ENCODE measurements at regions not wholly inside any gene's neighbourhood (a gene's known extent, or its start where the extent isn't known, plus 50 kb on each side); places are given as distances from the start of the nearest gene placed in this dataset.

GRCh38 chr6:3665608-3666007, 85.9 kb downstream of the PXDC1 start:
- no peak overlapping the region for H2BK20ac ChIP-seq (ENCODE audit: low read depth, low read length)
- H2AK5ac ChIP-seq (ENCODE audit: low read depth, low read length): no peak overlapping the region
- ChIA-PET CTCF (no interaction called here), POLR2A (ENCODE audit: unreplicated experiment) (no interaction called here)
- H2BK120ac ChIP-seq (ENCODE audit: low read depth, low read length): no peak overlapping the region
- no peak overlapping the region for H2AK9ac ChIP-seq (replicated peaks; ENCODE audit: low read depth, low read length, poor library complexity)
- no peak overlapping the region for H3K27ac ChIP-seq (ENCODE audit: insufficient read depth, low read length)
- no peak overlapping the region for H3K18ac ChIP-seq (ENCODE audit: low read depth, low read length)
- H3K23ac ChIP-seq (ENCODE audit: low read depth, low read length): no peak overlapping the region
- H3K79me1 ChIP-seq (ENCODE audit: low read depth in 1 of 2, low read length in 2 of 2): no peaks in the 10 kb centered on the region
- no peak overlapping the region for H4K8ac ChIP-seq (ENCODE audit: low read depth in 2 of 2, low read length in 2 of 2)
- H3K27me3 ChIP-seq (ENCODE audit: control insufficient read depth, insufficient read depth, low read length): peaks cover 28% of the 10 kb centered on the region
- no CpG with 5 or more reads among the region's 1 CpG for WGBS, 2 experiments (ENCODE audit: extremely low coverage in 2 of 2, insufficient read length in 1 of 2)
- H2BK15ac ChIP-seq (ENCODE audit: low read depth, low read length): no peak overlapping the region
- no peak overlapping the region for H3K14ac ChIP-seq (replicated peaks; ENCODE audit: low read depth, low read length)
- H3K9ac ChIP-seq (ENCODE audit: low read depth, low read length): no peak overlapping the region
- H4K5ac ChIP-seq (ENCODE audit: low read depth, low read length): no peak overlapping the region
- H3K36me3 ChIP-seq (ENCODE audit: control insufficient read depth, insufficient read depth, low read length): no peaks in the 10 kb centered on the region
- in situ Hi-C loops (cut with MboI; ENCODE audit: low sequenced_read_pairs) (no loop called here), intact Hi-C loops (cut with micrococcal nuclease) (no loop called here), dilution Hi-C loops (cut with HindIII; ENCODE audit: low sequenced_read_pairs, unreplicated experiment) (no loop called here)
- H3K4me3 ChIP-seq (ENCODE audit: insufficient read depth, low read depth, low read length): no peak overlapping the region
- ATAC-seq (ENCODE audit: low read depth) (no peak), DNase-seq (no peak)
- H3K4ac ChIP-seq (ENCODE audit: low read depth, low read length): no peak overlapping the region
- H4K20me1 ChIP-seq (ENCODE audit: insufficient read depth, low read length): no peaks in the 10 kb centered on the region
- peaks cover 6% of the 10 kb centered on the region for H3K4me1 ChIP-seq (ENCODE audit: control insufficient read depth, insufficient read depth, low read length)
- H3K9me1 ChIP-seq (ENCODE audit: insufficient read depth, low read length): no peaks in the 10 kb centered on the region
- H2AFZ ChIP-seq (replicated peaks; ENCODE audit: low read length, poor library complexity): no peak overlapping the region
- no peak overlapping the region for H3K4me2 ChIP-seq (ENCODE audit: low read depth, low read length)
- no peak overlapping the region for H3K56ac ChIP-seq (ENCODE audit: extremely low read depth, insufficient read depth, low read length)
- H2BK5ac ChIP-seq (ENCODE audit: low read depth, low read length, poor library complexity, severe bottlenecking): no peak overlapping the region
- BruUV-seq (replicated peaks): no TSS peak
- TF ChIP-seq NFE2L2 (IDR thresholded peaks at IDR 0.05; ENCODE audit: low read depth, low read length): no peak
- no peak for TF ChIP-seq BHLHE40 (IDR thresholded peaks at IDR 0.05; ENCODE audit: low read depth, low read length)
- no peak for TF ChIP-seq RCOR1 (IDR thresholded peaks at IDR 0.05; ENCODE audit: insufficient replicate concordance, low read length)
- TF ChIP-seq RFX5 (IDR thresholded peaks at IDR 0.05; ENCODE audit: low read depth, low read length): no peak
- TF ChIP-seq SMC3 (IDR thresholded peaks at IDR 0.05; ENCODE audit: low read depth, low read length): no peak
- TF ChIP-seq POLR2A (IDR thresholded peaks at IDR 0.05; ENCODE audit: low read depth, low read length): no peak
- no peak for TF ChIP-seq MXI1 (IDR thresholded peaks at IDR 0.05; ENCODE audit: borderline replicate concordance, low read depth, low read length)
- TF ChIP-seq, protein P1, sequence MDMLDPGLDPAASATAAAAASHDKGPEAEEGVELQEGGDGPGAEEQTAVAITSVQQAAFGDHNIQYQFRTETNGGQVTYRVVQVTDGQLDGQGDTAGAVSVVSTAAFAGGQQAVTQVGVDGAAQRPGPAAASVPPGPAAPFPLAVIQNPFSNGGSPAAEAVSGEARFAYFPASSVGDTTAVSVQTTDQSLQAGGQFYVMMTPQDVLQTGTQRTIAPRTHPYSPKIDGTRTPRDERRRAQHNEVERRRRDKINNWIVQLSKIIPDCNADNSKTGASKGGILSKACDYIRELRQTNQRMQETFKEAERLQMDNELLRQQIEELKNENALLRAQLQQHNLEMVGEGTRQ (IDR thresholded peaks at IDR 0.05; ENCODE audit: low read depth, low read length): no peak
- no peak for TF ChIP-seq MAFK (IDR thresholded peaks at IDR 0.05; ENCODE audit: low read depth, low read length)
- no peak for TF ChIP-seq FOS (IDR thresholded peaks at IDR 0.05; ENCODE audit: low read depth, low read length)
- TF ChIP-seq MAZ (IDR thresholded peaks at IDR 0.05; ENCODE audit: borderline replicate concordance, low read depth, low read length): no peak
- TF ChIP-seq CEBPB (IDR thresholded peaks at IDR 0.05; ENCODE audit: low read depth, low read length): no peak
- TF ChIP-seq CHD1 (IDR thresholded peaks at IDR 0.05; ENCODE audit: low read depth, low read length): no peak
- TF ChIP-seq, protein P2, sequence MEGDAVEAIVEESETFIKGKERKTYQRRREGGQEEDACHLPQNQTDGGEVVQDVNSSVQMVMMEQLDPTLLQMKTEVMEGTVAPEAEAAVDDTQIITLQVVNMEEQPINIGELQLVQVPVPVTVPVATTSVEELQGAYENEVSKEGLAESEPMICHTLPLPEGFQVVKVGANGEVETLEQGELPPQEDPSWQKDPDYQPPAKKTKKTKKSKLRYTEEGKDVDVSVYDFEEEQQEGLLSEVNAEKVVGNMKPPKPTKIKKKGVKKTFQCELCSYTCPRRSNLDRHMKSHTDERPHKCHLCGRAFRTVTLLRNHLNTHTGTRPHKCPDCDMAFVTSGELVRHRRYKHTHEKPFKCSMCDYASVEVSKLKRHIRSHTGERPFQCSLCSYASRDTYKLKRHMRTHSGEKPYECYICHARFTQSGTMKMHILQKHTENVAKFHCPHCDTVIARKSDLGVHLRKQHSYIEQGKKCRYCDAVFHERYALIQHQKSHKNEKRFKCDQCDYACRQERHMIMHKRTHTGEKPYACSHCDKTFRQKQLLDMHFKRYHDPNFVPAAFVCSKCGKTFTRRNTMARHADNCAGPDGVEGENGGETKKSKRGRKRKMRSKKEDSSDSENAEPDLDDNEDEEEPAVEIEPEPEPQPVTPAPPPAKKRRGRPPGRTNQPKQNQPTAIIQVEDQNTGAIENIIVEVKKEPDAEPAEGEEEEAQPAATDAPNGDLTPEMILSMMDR (conservative IDR thresholded peaks at IDR 0.05; ENCODE audit: low read depth, low read length): no peak
- TF ChIP-seq RAD21 (IDR thresholded peaks at IDR 0.05; ENCODE audit: low read length): no peak
- H3K9me3 ChIP-seq (ENCODE audit: control insufficient read depth, insufficient read depth, low read length): peaks cover 2% of the 10 kb centered on the region; the same call in 1 of the 2 replicates
- no peak overlapping the region for H4K91ac ChIP-seq (ENCODE audit: insufficient read depth, low read depth, low read length)
